H9 (cell line): ENCODE measurements at regions not wholly inside any gene's neighbourhood (a gene's known extent, or its start where the extent isn't known, plus 50 kb on each side); places are given as distances from the start of the nearest gene placed in this dataset.

Experiments used
- DNase-seq: peaks from one replicate; pipeline ENCODE4 v3.0.0-alpha.2; 2017
- H2AFZ ChIP-seq: one replicate; pipeline ENCODE4 v1.6.1; 2013; ENCODE audit warnings: mild to moderate bottlenecking, low read length, control low read depth, moderate library complexity
- H2AK5ac ChIP-seq: 2 replicates; pipeline ENCODE4 v1.6.1; 2013; ENCODE audit warnings: low read length, control low read depth, mixed read lengths; ENCODE audit not compliant: insufficient read length
- H2BK120ac ChIP-seq: one replicate; pipeline ENCODE4 v1.6.1; 2013; ENCODE audit warnings: low read depth, mild to moderate bottlenecking, low read length, control low read depth, inconsistent platforms; ENCODE audit not compliant: poor library complexity, severe bottlenecking
- H2BK12ac ChIP-seq: 2 replicates; pipeline ENCODE4 v1.6.1; 2013; ENCODE audit warnings: low read length, control low read depth, mixed read lengths, low read depth; ENCODE audit not compliant: insufficient read length
- H2BK15ac ChIP-seq: 2 replicates; pipeline ENCODE4 v1.6.1; 2013; ENCODE audit warnings: low read depth, low read length, control low read depth
- H2BK20ac ChIP-seq: one replicate; pipeline ENCODE4 v1.6.1; 2013; ENCODE audit warnings: low read depth, mild to moderate bottlenecking, low read length, control low read depth, inconsistent platforms; ENCODE audit not compliant: poor library complexity, severe bottlenecking
- H2BK5ac ChIP-seq: 2 replicates; pipeline ENCODE4 v1.6.1; 2013; ENCODE audit warnings: low read length, control low read depth, mixed read lengths; ENCODE audit not compliant: insufficient read length
- H3K14ac ChIP-seq: 2 replicates; pipeline ENCODE4 v1.6.1; 2013; ENCODE audit warnings: low read length, control low read depth; ENCODE audit not compliant: insufficient read depth
- H3K18ac ChIP-seq: 2 replicates; pipeline ENCODE4 v1.6.1; 2013; ENCODE audit warnings: low read depth, mild to moderate bottlenecking, mixed read lengths, low read length, control low read depth; ENCODE audit not compliant: insufficient read length
- H3K23ac ChIP-seq: 2 replicates; pipeline ENCODE4 v1.6.1; 2013; ENCODE audit warnings: low read length, control low read depth, mixed read lengths, low read depth; ENCODE audit not compliant: insufficient read length
- H3K23me2 ChIP-seq: 2 replicates; pipeline ENCODE4 v1.6.1; 2013; ENCODE audit warnings: low read depth, mild to moderate bottlenecking, mixed read lengths, low read length, control low read depth; ENCODE audit not compliant: insufficient read length, poor library complexity, severe bottlenecking
- H3K27ac ChIP-seq: 2 replicates; pipeline ENCODE4 v1.5.1; 2013; ENCODE audit warnings: low read length, control low read depth, mixed read lengths, low read depth; ENCODE audit not compliant: insufficient read length
- H3K27me3 ChIP-seq: 2 replicates; pipeline ENCODE4 v1.6.1; 2013; ENCODE audit warnings: low read length, control low read depth, inconsistent platforms; ENCODE audit not compliant: insufficient read depth
- H3K4ac ChIP-seq: 2 replicates; pipeline ENCODE4 v1.6.1; 2013; ENCODE audit warnings: low read depth, mild to moderate bottlenecking, control low read depth, inconsistent platforms, low read length, moderate library complexity
- H3K4me1 ChIP-seq: 2 replicates; pipeline ENCODE4 v1.6.1; 2013; ENCODE audit warnings: low read length, control low read depth, inconsistent platforms; ENCODE audit not compliant: insufficient read depth
- H3K4me2 ChIP-seq: 2 replicates; pipeline ENCODE4 v1.6.1; 2013; ENCODE audit warnings: low read length, control low read depth, mixed read lengths; ENCODE audit not compliant: insufficient read length, insufficient read depth
- H3K56ac ChIP-seq: 2 replicates; pipeline ENCODE4 v1.6.1; 2013; ENCODE audit warnings: low read depth, mild to moderate bottlenecking, mixed read lengths, low read length, control low read depth; ENCODE audit not compliant: insufficient read length
- H3K79me1 ChIP-seq: 2 replicates; pipeline ENCODE4 v1.6.1; 2013; ENCODE audit warnings: low read depth, mild to moderate bottlenecking, moderate library complexity, low read length, control low read depth, inconsistent platforms; ENCODE audit not compliant: insufficient read depth, poor library complexity, severe bottlenecking
- H3K79me2 ChIP-seq: 2 replicates; pipeline ENCODE4 v1.6.1; 2013; ENCODE audit warnings: low read length, control low read depth, inconsistent platforms; ENCODE audit not compliant: insufficient read depth
- H3K9ac ChIP-seq: 2 replicates; pipeline ENCODE4 v1.6.1; 2013; ENCODE audit warnings: low read length, control low read depth, mixed read lengths; ENCODE audit not compliant: insufficient read length; ENCODE audit errors: extremely low read depth
- H3K9me3 ChIP-seq: one replicate; pipeline ENCODE4 v1.6.1; 2013; ENCODE audit warnings: low read depth, low read length, inconsistent platforms; ENCODE audit not compliant: control insufficient read depth
- H3T11ph ChIP-seq: one replicate; pipeline ENCODE4 v1.6.1; 2013; ENCODE audit warnings: mild to moderate bottlenecking, low read length, control low read depth, inconsistent platforms
- H4K20me1 ChIP-seq: one replicate; pipeline ENCODE4 v1.6.1; 2013; ENCODE audit not compliant: control insufficient read depth, insufficient read length, insufficient read depth
- H4K5ac ChIP-seq: 2 replicates; pipeline ENCODE4 v1.6.1; 2013; ENCODE audit warnings: low read depth, mild to moderate bottlenecking, mixed read lengths, low read length, control low read depth; ENCODE audit not compliant: insufficient read length
- H4K8ac ChIP-seq: replicated peaks from 2 replicates; pipeline ENCODE4 v1.6.1; 2013; ENCODE audit warnings: low read length, control low read depth, mixed read lengths, low read depth; ENCODE audit not compliant: insufficient read length
- H4K91ac ChIP-seq: 2 replicates; pipeline ENCODE4 v1.6.1; 2013; ENCODE audit warnings: low read depth, mild to moderate bottlenecking, moderate library complexity, mixed read lengths, low read length, control low read depth; ENCODE audit not compliant: insufficient read length
- H3K27ac Mint-ChIP-seq, 3 experiments: 2 replicates in 2 of 3; 3 replicates in 1 of 3; pipeline ENCODE4 v1.8.0; 2020 to 2021; ENCODE audit warnings: mixed read lengths in 3 of 3, mild to moderate bottlenecking in 1 of 3, moderate library complexity in 1 of 3
- H3K27me3 Mint-ChIP-seq: 2 replicates; pipeline ENCODE4 v1.8.0; 2021; ENCODE audit warnings: low read depth, mild to moderate bottlenecking, moderate library complexity, mixed read lengths
- H3K36me3 Mint-ChIP-seq, 3 experiments: 2 replicates in 2 of 3; 3 replicates in 1 of 3; pipeline ENCODE4 v1.8.0; 2020 to 2021; ENCODE audit warnings: low read depth in 3 of 3, mixed read lengths in 3 of 3; ENCODE audit not compliant: insufficient read depth in 1 of 3
- H3K4me1 Mint-ChIP-seq, 2 experiments: 2 replicates each; pipeline ENCODE4 v1.8.0; 2020; ENCODE audit warnings: mixed read lengths in 2 of 2
- H3K4me3 Mint-ChIP-seq, 2 experiments: 2 replicates in 1 of 2; 3 replicates in 1 of 2; pipeline ENCODE4 v1.8.0; 2020 to 2021; ENCODE audit warnings: mild to moderate bottlenecking in 2 of 2, mixed read lengths in 2 of 2, moderate library complexity in 1 of 2
- H3K9me3 Mint-ChIP-seq, 2 experiments: 2 replicates in 1 of 2; 3 replicates in 1 of 2; pipeline ENCODE4 v1.8.0; 2020; ENCODE audit warnings: mild to moderate bottlenecking in 2 of 2, mixed read lengths in 2 of 2, moderate library complexity in 1 of 2
- WGBS: extraction: QIAGEN DNeasy Blood & Tissue Kit; methylation state at CpG from one replicate; pipeline ENCODE4 v1.1.7; 2013; ENCODE audit warnings: missing lambda C conversion rate, low lambda C conversion rate, mixed read lengths; ENCODE audit not compliant: insufficient read length; ENCODE audit errors: extremely low coverage; 5-methylcytosine and 5-hydroxymethylcytosine counted together
- TF ChIP-seq, protein P1 (sequence below): fragments of 200-600 bp; sonication (generic); conservative IDR thresholded peaks from 3 replicates; pipeline ENCODE4 v1.8.0; 2021; ENCODE audit warnings: antibody characterized with exemption, mild to moderate bottlenecking

DNA sequence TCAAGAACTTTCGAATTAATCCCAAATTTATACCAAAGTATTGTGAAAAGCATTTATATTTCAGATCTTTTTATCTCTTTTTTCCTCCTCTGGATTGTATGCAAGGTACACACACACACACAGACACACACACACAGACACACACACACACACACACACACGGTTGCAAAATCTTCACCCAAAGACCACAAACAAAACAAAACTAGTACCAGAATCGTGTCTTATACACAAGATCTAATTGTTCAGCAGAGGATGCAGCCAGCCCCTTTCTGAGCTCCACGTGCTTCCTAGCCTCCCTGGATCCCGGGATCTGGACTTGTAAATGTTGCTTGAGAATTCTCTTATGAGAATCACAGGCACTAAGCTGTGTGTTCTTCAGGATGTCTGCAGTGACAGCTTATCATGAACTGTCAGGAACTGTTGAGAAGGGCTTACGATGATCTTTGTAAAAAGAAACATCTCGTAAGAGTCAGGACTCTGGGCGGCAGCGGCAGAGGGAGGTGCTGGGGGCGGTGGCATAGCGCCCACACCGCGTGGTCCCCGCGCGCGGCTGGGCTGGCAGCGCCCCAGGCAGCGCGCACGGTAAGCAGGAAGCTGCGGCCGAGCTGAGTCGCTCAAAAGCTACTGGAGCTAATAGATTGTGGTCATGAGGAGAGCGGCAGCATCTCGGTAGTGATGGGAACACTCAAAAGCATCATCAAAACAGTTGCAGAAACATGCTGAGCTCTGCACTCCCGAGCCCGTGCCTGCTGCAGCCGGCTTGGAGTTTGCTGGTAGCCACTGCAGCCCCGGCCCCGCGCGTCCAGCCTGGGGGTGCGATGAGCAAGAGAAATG, 277.6 kb downstream of the GATA3 start:
- Histone ChIP-seq H3K79me2 (no peaks in the 10 kb centered on the region), H3K27me3 (peaks cover 4% of the 10 kb centered on the region; the same call in 1 of the 2 replicates), H3K18ac (no peak overlapping the region), H3K27ac (no peak overlapping the region), H4K91ac (no peak overlapping the region), H3K4me2 (peak overlapping the region; percentile 92), H2BK15ac (no peak overlapping the region; the same call in 1 of the 2 replicates), H2BK20ac (no peak overlapping the region), H2BK5ac (no peak overlapping the region), H2AFZ (peak overlapping the region; percentile 65), H3K79me1 (no peaks in the 10 kb centered on the region), H3K56ac (no peak overlapping the region), H3K4me1 (no peaks in the 10 kb centered on the region), H3T11ph (no peak overlapping the region), H2BK12ac (no peak overlapping the region), H3K9me3 (no peaks in the 10 kb centered on the region), H3K9ac (no peak overlapping the region), H4K8ac (no peak overlapping the region), H4K5ac (no peak overlapping the region), H4K20me1 (no peaks in the 10 kb centered on the region), H3K23ac (no peak overlapping the region), H3K4ac (no peak overlapping the region), H3K14ac (no peak overlapping the region; the same call in 1 of the 2 replicates), H2AK5ac (no peak overlapping the region), H3K23me2 (peaks cover 8% of the 10 kb centered on the region), H2BK120ac (no peak overlapping the region)
- Mint-ChIP-seq H3K27me3 (peaks cover 49% of the 10 kb centered on the region), H3K4me1 (peaks cover 5 to 21% of the 10 kb centered on the region in 2 experiments), H3K27ac (no peak overlapping the region), H3K9me3 (no peaks in the 10 kb centered on the region), H3K4me3 (peak overlapping the region; percentile 49 to 76), H3K36me3 (no peaks in the 10 kb centered on the region)
- peak; percentile 46 for DNase-seq
- no CpG with 5 or more reads among the region's 34 CpGs for WGBS
- TF ChIP-seq, protein P1, sequence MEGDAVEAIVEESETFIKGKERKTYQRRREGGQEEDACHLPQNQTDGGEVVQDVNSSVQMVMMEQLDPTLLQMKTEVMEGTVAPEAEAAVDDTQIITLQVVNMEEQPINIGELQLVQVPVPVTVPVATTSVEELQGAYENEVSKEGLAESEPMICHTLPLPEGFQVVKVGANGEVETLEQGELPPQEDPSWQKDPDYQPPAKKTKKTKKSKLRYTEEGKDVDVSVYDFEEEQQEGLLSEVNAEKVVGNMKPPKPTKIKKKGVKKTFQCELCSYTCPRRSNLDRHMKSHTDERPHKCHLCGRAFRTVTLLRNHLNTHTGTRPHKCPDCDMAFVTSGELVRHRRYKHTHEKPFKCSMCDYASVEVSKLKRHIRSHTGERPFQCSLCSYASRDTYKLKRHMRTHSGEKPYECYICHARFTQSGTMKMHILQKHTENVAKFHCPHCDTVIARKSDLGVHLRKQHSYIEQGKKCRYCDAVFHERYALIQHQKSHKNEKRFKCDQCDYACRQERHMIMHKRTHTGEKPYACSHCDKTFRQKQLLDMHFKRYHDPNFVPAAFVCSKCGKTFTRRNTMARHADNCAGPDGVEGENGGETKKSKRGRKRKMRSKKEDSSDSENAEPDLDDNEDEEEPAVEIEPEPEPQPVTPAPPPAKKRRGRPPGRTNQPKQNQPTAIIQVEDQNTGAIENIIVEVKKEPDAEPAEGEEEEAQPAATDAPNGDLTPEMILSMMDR: no peak
